T-cell (primary cell): ENCODE measurements at regions not wholly inside any gene's neighbourhood (a gene's known extent, or its start where the extent isn't known, plus 50 kb on each side); places are given as distances from the start of the nearest gene placed in this dataset.

ENCODE experiments used
- ATAC-seq, 4 experiments: fragments of 200-7000 bp in 3 of 4; fragments of 150-1000 bp in 1 of 4; cut with Tn5 transposase; replicated peaks in 1 of 4; 1 replicate in 3 of 4; 2 replicates in 1 of 4; pipeline ENCODE4 v1.10.0; 2021; ENCODE audit warnings: moderate library complexity in 3 of 4, mild to moderate bottlenecking in 2 of 4, moderate number of reproducible peaks in 1 of 4
- CTCF ChIA-PET, 2 donors: fragments of 300-600 bp; sonication (Branson Sonifier 250); formaldehyde crosslinking; loops; one replicate each; lab custom pipeline; 2022; ENCODE audit warnings: antibody characterized with exemption in 2 of 2; lab: Charles Lee
- POLR2A ChIA-PET, 2 donors: fragments of 300-600 bp; sonication (Branson Sonifier 250); formaldehyde crosslinking; loops; one replicate each; lab custom pipeline; 2022; ENCODE audit warnings: antibody characterized with exemption in 2 of 2; lab: Charles Lee
- DNase-seq, 35 experiments: peaks; one replicate each; pipeline versions ENCODE4 v3.0.0 to v3.0.0-alpha.2; 2013 to 2023
- H3K27ac ChIP-seq: one replicate; pipeline ENCODE4 v1.5.1; 2013; ENCODE audit warnings: low read length
- H3K27me3 ChIP-seq, 2 experiments: replicated peaks in 1 of 2; 1 replicate in 1 of 2; 2 replicates in 1 of 2; pipeline versions ENCODE4 v1.6.1 to v1.7.0; 2013; ENCODE audit warnings: low read length in 1 of 2, mixed read lengths in 1 of 2; ENCODE audit not compliant: control insufficient read depth in 2 of 2, insufficient read depth in 2 of 2; ENCODE audit errors: extremely low read depth in 1 of 2
- H3K36me3 ChIP-seq, 2 donors: 1 replicate in 1 of 2; 2 replicates in 1 of 2; pipeline versions ENCODE4 v1.6.1 to v1.7.0; 2013; ENCODE audit warnings: low read length in 1 of 2; ENCODE audit not compliant: control insufficient read depth in 2 of 2, insufficient read depth in 1 of 2; ENCODE audit errors: extremely low read depth in 1 of 2
- H3K4me1 ChIP-seq, 2 experiments: 1 replicate in 1 of 2; 2 replicates in 1 of 2; pipeline versions ENCODE4 v1.6.1 to v1.7.0; 2013; ENCODE audit warnings: low read length in 2 of 2, mixed read lengths in 1 of 2; ENCODE audit not compliant: insufficient read depth in 2 of 2, control insufficient read depth in 1 of 2; ENCODE audit errors: extremely low read depth in 1 of 2
- H3K4me3 ChIP-seq, 2 donors: 1 replicate in 1 of 2; 2 replicates in 1 of 2; pipeline versions ENCODE4 v1.5.1 to v1.7.0; 2013; ENCODE audit warnings: mild to moderate bottlenecking in 2 of 2, low read length in 1 of 2, moderate library complexity in 1 of 2; ENCODE audit not compliant: control insufficient read depth in 1 of 2; ENCODE audit errors: extremely low read depth in 1 of 2
- H3K9me3 ChIP-seq: 2 replicates; pipeline ENCODE4 v1.7.0; 2013
- H3K27ac Mint-ChIP-seq, 2 donors: one replicate each; pipeline ENCODE4 v1.8.0; 2020 to 2021; ENCODE audit warnings: mild to moderate bottlenecking in 2 of 2, mixed read lengths in 2 of 2
- H3K27me3 Mint-ChIP-seq, 2 donors: one replicate each; pipeline ENCODE4 v1.8.0; 2021 to 2022; ENCODE audit warnings: mixed read lengths in 2 of 2
- H3K36me3 Mint-ChIP-seq: one replicate; pipeline ENCODE4 v1.8.0; 2021; ENCODE audit warnings: mixed read lengths
- H3K4me1 Mint-ChIP-seq, 3 donors: one replicate each; pipeline ENCODE4 v1.8.0; 2020 to 2022; ENCODE audit warnings: mixed read lengths in 3 of 3, mild to moderate bottlenecking in 1 of 3
- H3K4me3 Mint-ChIP-seq, 3 donors: one replicate each; pipeline ENCODE4 v1.8.0; 2020 to 2022; ENCODE audit warnings: mild to moderate bottlenecking in 3 of 3, mixed read lengths in 3 of 3, moderate library complexity in 3 of 3
- H3K9me3 Mint-ChIP-seq, 3 donors: one replicate each; pipeline ENCODE4 v1.8.0; 2020 to 2022; ENCODE audit warnings: mixed read lengths in 3 of 3
- WGBS: methylation state at CpG from one replicate; pipeline ENCODE4 v1.1.5; 2013; ENCODE audit warnings: missing lambda C conversion rate; ENCODE audit not compliant: insufficient coverage; 5-methylcytosine and 5-hydroxymethylcytosine counted together

GRCh38 chr2:128714285-128714684, 395.6 kb upstream of the HS6ST1 start:
- Histone ChIP-seq H3K9me3 (no peaks in the 10 kb centered on the region), H3K36me3 (no peaks in the 10 kb centered on the region), H3K4me3 (no peak overlapping the region), H3K4me1 (no peaks in the 10 kb centered on the region), H3K27ac (no peak overlapping the region), H3K27me3 (peaks cover 0 to 32% of the 10 kb centered on the region in 2 experiments)
- ATAC-seq = no peak
- Mint-ChIP-seq H3K4me1 (no peaks in the 10 kb centered on the region), H3K27ac (no peak overlapping the region), H3K4me3 (no peak overlapping the region), H3K9me3 (peaks cover 7 to 15% (median 9%) of the 10 kb centered on the region in 3 donors), H3K27me3 (peaks cover 18 to 32% of the 10 kb centered on the region in 2 donors), H3K36me3 (no peaks in the 10 kb centered on the region)
- no peak for DNase-seq
- ChIA-PET POLR2A (interaction anchor here in 1 of 2 donors (0.5 kb wide), 1 partner anchor 370 kb away, joined by 14 read pairs; no protein-coding TSS in a partner anchor), CTCF (no interaction called here)
- WGBS = 71% methylated on average over 1 of the region's 4 CpGs

- no peaks in the 10 kb centered on the region for H3K9me3 ChIP-seq
Observed at GRCh38 chr2:128714851-128715312, 396.2 kb upstream of the HS6ST1 start.

DNA sequence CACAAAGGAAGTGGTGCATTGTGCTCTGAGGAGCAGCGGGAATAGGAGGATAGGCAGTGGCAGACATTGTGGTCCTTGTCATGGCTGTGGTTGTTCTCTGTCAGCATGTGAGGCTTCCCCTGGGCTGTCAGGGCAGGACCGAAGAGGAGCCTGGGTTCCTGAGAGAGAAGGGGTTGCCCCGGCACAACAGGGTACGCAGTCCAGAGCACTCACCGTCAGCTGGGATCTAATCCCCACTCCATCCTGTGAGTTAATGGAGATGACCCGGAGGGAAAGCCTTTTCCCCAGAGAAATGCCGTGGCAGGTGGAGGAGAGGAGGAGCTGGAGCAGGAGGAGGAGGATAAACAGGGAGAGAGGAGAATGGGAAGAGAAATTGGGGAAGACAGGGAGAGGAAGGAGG, 396.7 kb upstream of the HS6ST1 start:
- H3K4me3 Mint-ChIP-seq = no peak overlapping the region
- Histone ChIP-seq H3K9me3 (no peaks in the 10 kb centered on the region), H3K4me3 (no peak overlapping the region), H3K4me1 (no peaks in the 10 kb centered on the region), H3K27ac (no peak overlapping the region), H3K27me3 (peaks cover 0 to 32% of the 10 kb centered on the region in 2 experiments), H3K36me3 (no peaks in the 10 kb centered on the region)
- CTCF ChIA-PET = interaction anchor here in 1 of 2 donors (0.6 kb wide), 1 partner anchor 1139 kb away, joined by 3 read pairs; no protein-coding TSS in a partner anchor
- DNase-seq = no peak
- no peak for ATAC-seq
- H3K27me3 Mint-ChIP-seq = peaks cover 18 to 29% of the 10 kb centered on the region in 2 donors
- H3K27ac Mint-ChIP-seq = no peak overlapping the region
- H3K9me3 Mint-ChIP-seq = peaks cover 0 to 4% (median 1%) of the 10 kb centered on the region in 3 donors
- H3K36me3 Mint-ChIP-seq = no peaks in the 10 kb centered on the region
- no peaks in the 10 kb centered on the region for H3K4me1 Mint-ChIP-seq
- POLR2A ChIA-PET = no interaction called here
- whole genome bisulfite sequencing = 89% methylated on average over 3 of the region's 7 CpGs

More at GRCh38 chr2:128714851-128715312, 396.2 kb upstream of the HS6ST1 start:
- peaks cover 18 to 32% of the 10 kb centered on the region in 2 donors for H3K27me3 Mint-ChIP-seq
- H3K4me3 ChIP-seq = no peak overlapping the region
- H3K36me3 Mint-ChIP-seq = no peaks in the 10 kb centered on the region
- H3K4me1 Mint-ChIP-seq = no peaks in the 10 kb centered on the region
- 78% methylated on average over 4 of the region's 6 CpGs for WGBS
- no peak overlapping the region for H3K4me3 Mint-ChIP-seq
- H3K27ac ChIP-seq = no peak overlapping the region
- no peak for DNase-seq
- POLR2A ChIA-PET = interaction anchor here in 1 of 2 donors (0.5 kb wide), 1 partner anchor 371 kb away, joined by 14 read pairs; no protein-coding TSS in a partner anchor
- H3K27ac Mint-ChIP-seq = no peak overlapping the region
- peaks cover 0 to 32% of the 10 kb centered on the region in 2 experiments for H3K27me3 ChIP-seq
- H3K9me3 Mint-ChIP-seq = peaks cover 2 to 9% (median 6%) of the 10 kb centered on the region in 3 donors
- CTCF ChIA-PET = no interaction called here
- ATAC-seq = no peak
- H3K4me1 ChIP-seq = no peaks in the 10 kb centered on the region
- H3K36me3 ChIP-seq = no peaks in the 10 kb centered on the region

DNA sequence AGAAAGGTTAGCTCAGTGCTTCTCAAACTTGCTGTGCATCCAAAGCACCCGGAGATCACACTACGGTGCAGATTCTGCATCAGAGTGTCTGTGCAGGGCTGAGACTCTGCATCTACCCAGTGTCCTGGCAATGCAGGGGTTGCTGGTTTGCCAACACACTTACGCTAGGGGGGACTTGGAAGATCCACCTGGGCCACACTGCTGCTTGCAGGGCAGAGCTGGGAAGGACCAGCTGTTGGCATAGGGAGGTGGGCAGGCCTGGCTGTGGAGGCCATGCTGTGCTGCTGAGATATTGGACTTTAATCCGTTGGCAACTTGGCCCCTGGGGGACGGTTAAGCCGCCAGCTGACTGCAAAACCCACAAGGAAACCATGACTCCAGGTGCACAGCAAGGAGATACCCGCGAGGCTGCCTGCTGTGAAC, 397.6 kb upstream of the HS6ST1 start:
- DNase-seq (no peak), ATAC-seq (no peak)
- H3K27me3 ChIP-seq = peaks cover 0 to 32% of the 10 kb centered on the region in 2 experiments
- Mint-ChIP-seq H3K36me3 (no peaks in the 10 kb centered on the region), H3K9me3 (no peaks in the 10 kb centered on the region), H3K4me3 (no peak overlapping the region), H3K4me1 (no peaks in the 10 kb centered on the region), H3K27ac (no peak overlapping the region), H3K27me3 (peaks cover 18 to 28% of the 10 kb centered on the region in 2 donors)
- no peak overlapping the region for H3K4me3 ChIP-seq
- no peaks in the 10 kb centered on the region for H3K4me1 ChIP-seq
- WGBS = 17% methylated on average over 8 of the region's 8 CpGs
- ChIA-PET POLR2A (no interaction called here), CTCF (no interaction called here)
- no peaks in the 10 kb centered on the region for H3K36me3 ChIP-seq
- H3K27ac ChIP-seq = no peak overlapping the region
- H3K9me3 ChIP-seq = no peaks in the 10 kb centered on the region

DNA sequence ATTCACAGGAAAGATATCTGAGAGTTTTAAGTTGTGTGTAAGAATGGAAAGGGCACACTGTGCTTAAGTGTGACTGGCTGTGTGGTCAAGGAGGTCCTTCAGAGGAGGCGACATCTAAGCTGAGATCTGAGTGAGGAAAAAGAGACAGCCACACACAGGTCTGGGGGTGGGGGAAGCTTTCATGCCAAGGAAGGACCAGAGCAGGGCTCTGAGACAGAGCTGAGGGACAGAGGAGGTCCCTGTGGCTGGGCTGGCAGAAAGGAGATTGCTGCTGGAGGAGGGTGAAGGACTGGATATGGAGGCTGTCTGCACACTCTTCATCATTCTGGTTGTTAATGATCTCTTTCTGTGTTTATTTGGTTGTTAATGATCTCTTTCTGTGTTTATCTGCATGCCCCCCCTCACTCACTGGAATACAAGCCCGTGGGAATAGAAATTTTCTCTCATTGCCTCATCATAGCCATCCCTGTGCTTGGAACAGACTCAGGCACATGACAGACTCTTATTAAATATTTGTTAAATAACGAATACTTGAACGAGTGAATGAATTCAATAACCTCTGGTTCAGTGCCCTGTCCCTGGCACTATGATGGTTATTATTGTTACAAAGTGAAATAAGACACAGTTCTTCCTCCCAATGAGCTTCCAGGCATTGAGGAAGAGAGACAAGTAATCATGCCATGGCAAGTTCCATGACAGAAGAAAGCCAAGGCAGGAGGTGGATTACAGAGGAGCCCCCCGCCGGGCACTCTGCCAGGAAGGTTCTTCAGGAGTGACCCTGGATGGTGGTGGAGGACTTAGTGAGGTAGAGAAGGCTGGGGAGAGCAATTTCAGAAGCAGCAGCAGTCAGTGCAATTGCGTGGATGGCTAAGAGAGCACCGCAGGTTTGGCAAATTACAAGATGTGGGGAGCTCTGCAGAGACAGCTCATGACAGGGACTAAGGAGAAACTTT, 399.4 kb upstream of the HS6ST1 start:
- H3K4me1 Mint-ChIP-seq = no peaks in the 10 kb centered on the region
- H3K36me3 ChIP-seq = no peaks in the 10 kb centered on the region
- H3K4me1 ChIP-seq = no peaks in the 10 kb centered on the region
- H3K9me3 Mint-ChIP-seq = no peaks in the 10 kb centered on the region
- no peak for ATAC-seq
- no peak for DNase-seq
- H3K4me3 ChIP-seq = no peak overlapping the region
- peaks cover 17 to 22% of the 10 kb centered on the region in 2 donors for H3K27me3 Mint-ChIP-seq
- no peak overlapping the region for H3K27ac Mint-ChIP-seq
- peaks cover 0 to 32% of the 10 kb centered on the region in 2 experiments for H3K27me3 ChIP-seq
- 81% methylated on average over 5 of the region's 8 CpGs for WGBS
- CTCF ChIA-PET = interaction anchor here in 1 of 2 donors (0.6 kb wide), 1 partner anchor 939 kb away, joined by 3 read pairs; no protein-coding TSS in a partner anchor
- H3K36me3 Mint-ChIP-seq = no peaks in the 10 kb centered on the region
- no peaks in the 10 kb centered on the region for H3K9me3 ChIP-seq
- H3K27ac ChIP-seq = no peak overlapping the region
- no peak overlapping the region for H3K4me3 Mint-ChIP-seq
- POLR2A ChIA-PET = no interaction called here

- WGBS = no CpG with 5 or more reads among the region's 4 CpGs
- Mint-ChIP-seq H3K27ac (no peak overlapping the region), H3K36me3 (no peaks in the 10 kb centered on the region)
Observed at GRCh38 chr2:128720080-128721022, 401.7 kb upstream of the HS6ST1 start.

More at GRCh38 chr2:128720080-128721022, 401.7 kb upstream of the HS6ST1 start:
- Mint-ChIP-seq H3K4me3 (no peak overlapping the region), H3K27me3 (peaks cover 13 to 14% of the 10 kb centered on the region in 2 donors), H3K9me3 (no peaks in the 10 kb centered on the region), H3K4me1 (no peaks in the 10 kb centered on the region)
- no peaks in the 10 kb centered on the region for H3K9me3 ChIP-seq
- ChIA-PET POLR2A (no interaction called here), CTCF (no interaction called here)
- DNase-seq = no peak
- no peaks in the 10 kb centered on the region for H3K4me1 ChIP-seq
- no peaks in the 10 kb centered on the region for H3K36me3 ChIP-seq
- ATAC-seq = no peak
- no peak overlapping the region for H3K4me3 ChIP-seq
- peaks cover 0 to 13% of the 10 kb centered on the region in 2 experiments for H3K27me3 ChIP-seq
- H3K27ac ChIP-seq = no peak overlapping the region
